ENCODE measurements at regions not wholly inside any gene's neighbourhood (a gene's known extent, or its start where the extent isn't known, plus 50 kb on each side); places are given as distances from the start of the nearest gene placed in this dataset.

DNA sequence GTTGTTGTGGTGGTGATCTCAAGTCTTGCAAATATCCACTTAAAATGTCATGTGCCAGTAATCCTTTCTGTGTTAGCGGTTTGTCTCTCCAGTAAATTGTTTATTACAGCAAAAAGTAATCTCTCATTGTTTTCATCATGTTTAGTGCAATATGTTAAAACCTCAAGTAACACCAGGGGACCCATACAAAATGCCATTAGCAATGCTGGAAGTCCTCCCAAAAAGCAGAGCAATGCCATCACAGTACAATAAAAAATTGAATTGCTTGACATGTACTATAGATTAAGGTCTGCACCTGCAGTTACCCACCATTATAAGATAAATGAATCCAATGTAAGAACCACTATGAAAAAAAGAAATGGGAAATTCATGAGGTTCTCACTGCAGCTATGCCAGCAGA is 1606.5 kb downstream of the BRINP3 start:
- intact Hi-C loops (cut with micrococcal nuclease) = no loop called here
- Mint-ChIP-seq H3K27ac (no peak overlapping the region), H3K4me1 (no peaks in the 10 kb centered on the region), H3K36me3 (ENCODE audit: low read depth) (no peaks in the 10 kb centered on the region), H3K4me3 (no peak overlapping the region), H3K27me3 (no peaks in the 10 kb centered on the region), H3K9me3 (no peaks in the 10 kb centered on the region)
- no peak for DNase-seq

DNA sequence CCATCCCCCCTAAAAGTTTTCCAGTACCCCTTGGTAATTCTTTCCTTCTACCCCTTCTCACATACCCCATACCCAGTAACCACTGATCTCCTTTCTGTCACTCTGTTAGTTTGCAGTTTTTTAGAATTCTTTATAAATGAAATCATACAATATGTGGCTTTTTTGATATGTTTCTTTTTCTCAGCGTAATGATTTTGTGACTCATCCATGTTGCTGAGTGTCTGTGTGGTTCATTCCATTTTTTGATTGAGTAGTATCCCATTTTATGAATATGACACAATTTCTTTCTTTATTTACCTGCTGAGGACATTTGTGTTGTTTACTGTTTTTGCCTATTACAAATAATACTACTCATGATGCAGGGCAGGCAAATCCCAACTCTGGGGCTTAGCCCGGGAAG is 1605.3 kb downstream of the BRINP3 start:
- Mint-ChIP-seq H3K27ac (no peak overlapping the region), H3K27me3 (no peaks in the 10 kb centered on the region), H3K4me1 (no peaks in the 10 kb centered on the region), H3K4me3 (no peak overlapping the region), H3K36me3 (ENCODE audit: low read depth) (no peaks in the 10 kb centered on the region), H3K9me3 (no peaks in the 10 kb centered on the region)
- intact Hi-C loops (cut with micrococcal nuclease) = no loop called here
- DNase-seq = no peak

DNA sequence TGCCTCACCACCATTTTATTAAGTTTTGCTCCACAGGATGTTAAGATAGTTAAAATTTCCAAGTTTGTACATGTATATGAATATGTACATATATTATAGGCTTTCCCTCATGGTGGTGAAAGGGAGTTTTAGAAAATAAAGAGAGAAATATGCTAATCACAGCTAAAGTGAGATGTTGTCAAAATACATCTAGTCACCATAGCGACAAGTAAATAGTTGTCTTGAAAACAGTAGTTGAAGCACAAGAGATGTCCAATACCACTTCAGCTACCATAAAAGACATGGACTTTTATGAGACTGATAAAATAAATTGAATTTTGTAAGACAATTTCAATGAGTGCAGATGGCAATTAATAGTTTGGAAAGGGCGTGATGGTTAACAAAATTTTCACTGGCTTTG is 1600.0 kb downstream of the BRINP3 start:
- Mint-ChIP-seq H3K4me1 (no peaks in the 10 kb centered on the region), H3K36me3 (ENCODE audit: low read depth) (no peaks in the 10 kb centered on the region), H3K27ac (no peak overlapping the region), H3K27me3 (no peaks in the 10 kb centered on the region), H3K9me3 (no peaks in the 10 kb centered on the region), H3K4me3 (no peak overlapping the region)
- intact Hi-C loops (cut with micrococcal nuclease) = no loop called here
- DNase-seq = no peak

DNA sequence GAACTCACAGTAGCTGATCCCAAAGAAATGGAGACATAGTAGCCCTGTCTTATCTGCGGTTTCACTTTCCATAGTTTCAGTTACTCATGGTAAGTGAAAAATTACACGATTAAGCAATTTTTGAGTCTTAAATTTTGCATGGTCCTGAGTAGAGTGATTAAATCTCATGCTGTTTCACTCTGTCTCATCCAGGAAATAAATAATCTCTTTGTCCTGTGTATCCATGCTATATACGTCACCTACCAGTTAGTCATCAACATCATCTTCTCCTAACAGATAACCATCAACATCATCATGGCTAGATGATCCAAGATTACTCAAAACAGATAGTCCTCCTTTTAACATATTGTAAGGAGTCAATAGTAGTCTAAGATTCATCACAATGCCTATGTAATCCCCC is 1589.3 kb downstream of the BRINP3 start:
- Mint-ChIP-seq H3K4me3 (no peak overlapping the region), H3K36me3 (ENCODE audit: low read depth) (no peaks in the 10 kb centered on the region), H3K27ac (no peak overlapping the region), H3K4me1 (no peaks in the 10 kb centered on the region), H3K27me3 (no peaks in the 10 kb centered on the region), H3K9me3 (peaks cover 5% of the 10 kb centered on the region)
- DNase-seq = no peak
- intact Hi-C loops (cut with micrococcal nuclease) = no loop called here

DNA sequence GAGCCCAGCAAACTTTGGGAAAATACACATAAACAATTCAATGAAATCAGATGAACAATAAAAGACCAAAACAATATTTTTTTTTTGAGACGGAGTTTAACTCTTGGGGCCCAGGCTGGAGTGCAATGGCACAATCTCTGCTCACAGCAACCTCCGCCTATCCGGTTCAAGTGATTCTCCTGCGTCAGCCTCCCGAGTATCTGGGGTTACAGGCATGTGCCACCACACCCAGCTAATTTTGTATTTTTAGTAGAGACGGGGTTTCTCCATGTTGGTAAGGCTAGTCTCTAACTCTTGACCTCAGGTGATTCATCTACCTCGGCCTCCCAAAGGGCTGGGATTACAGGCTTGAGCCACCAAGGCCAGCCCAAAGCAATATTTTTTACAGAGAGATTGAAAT is 1588.5 kb downstream of the BRINP3 start:
- Mint-ChIP-seq H3K4me3 (no peak overlapping the region), H3K9me3 (peaks cover 5% of the 10 kb centered on the region), H3K27ac (no peak overlapping the region), H3K27me3 (no peaks in the 10 kb centered on the region), H3K36me3 (ENCODE audit: low read depth) (no peaks in the 10 kb centered on the region), H3K4me1 (no peaks in the 10 kb centered on the region)
- no peak for DNase-seq
- intact Hi-C loops (cut with micrococcal nuclease) = no loop called here

DNA sequence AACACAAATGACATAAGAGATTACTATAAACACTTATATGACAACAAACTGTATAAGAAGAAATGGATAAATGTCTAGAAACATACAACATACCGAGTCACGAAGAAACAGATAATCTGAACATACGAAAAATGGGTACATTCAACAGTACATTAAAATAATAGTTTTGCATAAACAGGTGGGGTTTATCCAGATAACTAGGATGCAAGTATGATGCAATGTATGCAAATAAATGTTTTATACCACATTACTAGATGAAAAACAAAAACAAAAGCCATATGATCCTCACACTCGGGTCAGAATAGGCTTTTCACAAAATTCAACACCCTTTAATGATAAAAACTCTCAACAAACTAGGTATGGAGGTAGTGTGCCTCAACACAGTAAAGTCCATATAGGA is 1585.7 kb downstream of the BRINP3 start:
- no peak overlapping the region for H3K4me3 Mint-ChIP-seq
- H3K9me3 Mint-ChIP-seq = peaks cover 5% of the 10 kb centered on the region
- H3K27ac Mint-ChIP-seq = no peak overlapping the region

DNA sequence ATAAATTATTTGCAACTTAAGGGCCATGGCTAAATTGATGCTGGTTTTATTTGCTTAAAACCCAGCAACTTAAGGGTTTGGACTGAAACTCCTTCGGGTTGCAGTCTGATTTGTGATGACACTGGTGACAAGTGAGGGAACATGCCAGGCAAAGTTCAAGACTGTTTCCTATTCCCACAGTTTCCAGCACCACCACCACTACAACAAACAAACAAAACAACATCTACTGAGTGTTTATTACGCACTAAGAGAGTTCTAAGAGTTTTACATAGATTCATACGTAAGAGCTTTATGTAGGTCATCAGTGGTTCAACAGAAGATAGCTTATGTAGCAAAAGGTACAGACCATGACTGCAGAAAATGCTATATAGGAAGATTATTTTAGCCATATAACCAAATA is 1582.1 kb downstream of the BRINP3 start:
- H3K27ac Mint-ChIP-seq = no peak overlapping the region
- no peaks in the 10 kb centered on the region for H3K4me1 Mint-ChIP-seq
- DNase-seq = no peak
- H3K27me3 Mint-ChIP-seq = no peaks in the 10 kb centered on the region
- no peaks in the 10 kb centered on the region for H3K36me3 Mint-ChIP-seq (ENCODE audit: low read depth)
- no peak overlapping the region for H3K4me3 Mint-ChIP-seq
- no peaks in the 10 kb centered on the region for H3K9me3 Mint-ChIP-seq
- intact Hi-C loops (cut with micrococcal nuclease) = no loop called here

More for the DNA sequence above, 1585.7 kb downstream of the BRINP3 start:
- intact Hi-C loops (cut with micrococcal nuclease) = no loop called here
- DNase-seq = no peak
- no peaks in the 10 kb centered on the region for H3K4me1 Mint-ChIP-seq
- H3K36me3 Mint-ChIP-seq (ENCODE audit: low read depth) = no peaks in the 10 kb centered on the region
- no peaks in the 10 kb centered on the region for H3K27me3 Mint-ChIP-seq

DNA sequence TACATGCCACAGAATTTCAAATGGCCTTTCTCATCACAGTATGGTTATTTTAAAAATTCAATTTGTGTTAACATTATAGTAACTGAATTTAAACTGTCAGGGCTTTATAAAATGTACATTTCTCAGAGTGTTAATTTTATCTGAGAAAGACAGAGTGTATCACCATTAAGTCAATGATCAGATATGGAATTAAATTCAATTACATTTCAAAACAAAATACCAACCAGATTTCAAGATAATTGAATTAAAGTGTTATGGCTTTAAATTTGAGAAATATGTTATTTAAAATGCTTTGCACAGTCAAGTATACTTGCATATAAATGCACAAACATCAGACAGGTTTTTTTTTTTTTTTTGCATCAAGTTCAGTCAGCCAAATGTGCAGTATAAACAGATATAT is 1574.4 kb downstream of the BRINP3 start:
- Mint-ChIP-seq H3K4me1 (no peaks in the 10 kb centered on the region), H3K36me3 (ENCODE audit: low read depth) (no peaks in the 10 kb centered on the region), H3K9me3 (no peaks in the 10 kb centered on the region), H3K4me3 (no peak overlapping the region), H3K27ac (no peak overlapping the region), H3K27me3 (no peaks in the 10 kb centered on the region)
- DNase-seq = no peak
- intact Hi-C loops (cut with micrococcal nuclease) = no loop called here

DNA sequence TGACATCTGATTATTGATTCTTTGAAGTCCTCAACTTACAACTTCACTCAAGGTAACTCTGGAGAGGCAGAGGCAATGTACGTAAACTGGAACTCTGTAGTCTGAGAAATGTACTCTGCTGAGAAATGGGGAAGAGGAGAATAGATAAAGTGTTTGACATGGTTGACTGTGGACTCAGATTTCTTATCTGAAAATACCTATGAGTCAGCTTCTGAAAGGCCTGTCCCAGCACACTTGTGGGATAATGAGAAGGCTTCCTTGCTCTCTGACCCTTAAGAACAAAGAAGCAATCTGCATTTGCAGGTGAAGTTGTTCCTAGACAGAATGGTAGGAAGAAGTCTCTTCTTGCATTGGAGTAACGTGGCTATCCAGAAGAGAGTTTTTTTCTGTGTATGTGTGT is 1573.5 kb downstream of the BRINP3 start:
- Mint-ChIP-seq H3K4me1 (no peaks in the 10 kb centered on the region), H3K27me3 (no peaks in the 10 kb centered on the region), H3K36me3 (ENCODE audit: low read depth) (no peaks in the 10 kb centered on the region), H3K27ac (no peak overlapping the region), H3K4me3 (no peak overlapping the region), H3K9me3 (no peaks in the 10 kb centered on the region)
- no peak for DNase-seq
- intact Hi-C loops (cut with micrococcal nuclease) = no loop called here

DNA sequence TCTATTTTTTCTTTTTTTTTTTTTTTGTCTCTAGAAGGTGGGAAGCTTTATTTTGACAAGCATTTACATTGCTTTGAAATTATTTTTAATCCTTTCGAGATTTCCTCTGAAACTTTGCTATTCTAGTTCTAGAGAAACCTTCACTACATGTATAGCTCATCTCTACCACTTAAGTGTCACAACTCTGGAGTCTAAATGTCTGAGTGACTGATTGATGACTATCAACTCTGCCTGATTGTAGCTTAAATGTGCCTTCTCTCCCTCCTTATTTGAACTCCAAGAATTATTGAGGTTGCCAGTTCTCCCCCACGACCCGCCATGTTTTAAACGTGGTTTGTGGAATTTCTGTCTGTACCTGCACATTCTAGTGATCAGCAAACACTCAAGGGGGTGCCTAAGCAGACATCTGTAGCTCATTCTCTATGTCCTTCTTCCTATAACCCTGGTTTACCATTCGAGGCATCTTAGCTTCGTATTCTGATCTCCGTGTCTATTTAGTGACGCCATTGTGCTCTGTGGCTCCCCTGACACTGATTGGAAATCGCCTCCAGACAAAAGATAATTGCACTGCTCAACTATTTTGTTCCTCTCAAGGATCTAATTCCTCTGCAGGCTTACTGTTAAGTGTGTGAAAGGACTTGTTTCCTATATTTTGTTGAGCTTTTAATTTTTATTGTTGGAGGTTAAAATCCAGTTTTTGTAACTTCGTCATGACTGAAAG is 1570.6 kb downstream of the BRINP3 start:
- H3K27me3 Mint-ChIP-seq = no peaks in the 10 kb centered on the region

DNA sequence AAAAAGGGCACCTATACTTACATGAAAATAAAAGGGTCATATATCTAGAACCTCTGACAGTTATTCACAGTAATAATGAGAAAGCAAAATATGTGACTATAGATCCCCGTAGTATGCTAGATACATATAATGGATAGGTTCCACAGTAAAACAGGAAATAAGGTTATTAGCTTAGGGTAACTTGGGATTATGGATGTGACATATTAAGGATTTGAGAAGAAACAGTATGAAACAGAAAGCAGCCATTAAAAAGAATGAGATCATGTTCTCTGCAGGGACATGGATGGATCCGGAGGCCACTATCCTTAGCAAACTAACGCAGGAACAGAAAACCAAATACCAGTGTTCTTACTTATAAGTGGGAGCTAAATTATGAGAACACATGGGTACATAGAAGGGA is 1547.3 kb downstream of the BRINP3 start:
- intact Hi-C loops (cut with micrococcal nuclease) = no loop called here
- H3K4me1 Mint-ChIP-seq = no peaks in the 10 kb centered on the region
- H3K9me3 Mint-ChIP-seq = no peaks in the 10 kb centered on the region
- H3K4me3 Mint-ChIP-seq = no peak overlapping the region
- DNase-seq = no peak
- no peak overlapping the region for H3K27ac Mint-ChIP-seq
- no peaks in the 10 kb centered on the region for H3K27me3 Mint-ChIP-seq
- no peaks in the 10 kb centered on the region for H3K36me3 Mint-ChIP-seq (ENCODE audit: low read depth)

More for the DNA sequence above, 1570.6 kb downstream of the BRINP3 start:
- no peaks in the 10 kb centered on the region for H3K9me3 Mint-ChIP-seq
- no peaks in the 10 kb centered on the region for H3K4me1 Mint-ChIP-seq
- no peak for DNase-seq
- H3K4me3 Mint-ChIP-seq = no peak overlapping the region
- intact Hi-C loops (cut with micrococcal nuclease) = no loop called here
- H3K36me3 Mint-ChIP-seq (ENCODE audit: low read depth) = no peaks in the 10 kb centered on the region
- H3K27ac Mint-ChIP-seq = no peak overlapping the region

DNA sequence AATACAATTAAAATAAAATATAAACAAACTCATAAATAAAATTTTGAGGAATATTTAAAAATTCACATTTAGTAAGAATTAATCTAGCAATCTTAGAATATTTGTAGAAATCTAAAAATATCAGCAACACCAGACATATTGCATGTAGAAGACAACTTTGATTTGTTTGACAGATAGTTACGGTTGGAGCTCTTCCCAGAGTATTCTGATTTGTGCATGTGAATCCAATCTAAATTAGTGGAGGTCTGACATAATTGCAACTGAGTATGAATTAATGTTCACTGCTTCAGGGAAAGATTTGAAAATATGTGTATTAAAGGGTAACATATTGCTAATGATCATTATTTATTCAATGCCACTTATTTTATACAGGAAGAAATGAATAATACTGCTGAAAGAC is 1546.2 kb downstream of the BRINP3 start:
- no peaks in the 10 kb centered on the region for H3K9me3 Mint-ChIP-seq
- intact Hi-C loops (cut with micrococcal nuclease) = no loop called here

DNA sequence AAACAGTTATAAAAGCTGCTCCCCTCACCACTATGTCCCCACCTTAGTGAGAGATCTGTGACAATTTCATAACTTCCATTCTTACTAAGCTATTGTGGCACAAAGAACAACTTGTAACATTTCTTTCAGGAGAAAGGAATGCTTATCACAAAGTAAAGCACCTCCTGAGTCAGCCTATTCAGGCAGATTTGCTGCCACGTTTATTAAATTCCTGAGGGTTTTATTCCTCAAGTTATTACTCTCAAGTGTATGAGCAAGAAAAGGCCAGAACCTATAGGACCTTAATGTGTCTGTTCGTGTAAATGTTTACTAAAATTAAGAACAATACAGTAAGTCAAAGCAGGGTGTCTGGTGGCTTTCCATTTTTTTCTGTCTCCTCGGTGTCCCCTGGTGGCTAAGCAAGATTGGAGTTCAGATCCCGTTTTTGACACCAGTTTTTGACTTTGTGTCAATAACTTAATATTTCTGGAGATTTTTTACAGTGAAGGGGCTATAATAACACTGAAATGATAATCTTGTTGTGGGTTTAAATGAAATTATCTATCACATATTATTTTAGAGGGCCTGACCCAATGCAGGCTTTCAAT is 1539.6 kb downstream of the BRINP3 start:
- H3K4me1 Mint-ChIP-seq = no peaks in the 10 kb centered on the region

More for the DNA sequence above, 1546.2 kb downstream of the BRINP3 start:
- H3K4me1 Mint-ChIP-seq = no peaks in the 10 kb centered on the region
- no peaks in the 10 kb centered on the region for H3K36me3 Mint-ChIP-seq (ENCODE audit: low read depth)
- no peak overlapping the region for H3K27ac Mint-ChIP-seq
- H3K4me3 Mint-ChIP-seq = no peak overlapping the region
- no peak for DNase-seq
- no peaks in the 10 kb centered on the region for H3K27me3 Mint-ChIP-seq

DNA sequence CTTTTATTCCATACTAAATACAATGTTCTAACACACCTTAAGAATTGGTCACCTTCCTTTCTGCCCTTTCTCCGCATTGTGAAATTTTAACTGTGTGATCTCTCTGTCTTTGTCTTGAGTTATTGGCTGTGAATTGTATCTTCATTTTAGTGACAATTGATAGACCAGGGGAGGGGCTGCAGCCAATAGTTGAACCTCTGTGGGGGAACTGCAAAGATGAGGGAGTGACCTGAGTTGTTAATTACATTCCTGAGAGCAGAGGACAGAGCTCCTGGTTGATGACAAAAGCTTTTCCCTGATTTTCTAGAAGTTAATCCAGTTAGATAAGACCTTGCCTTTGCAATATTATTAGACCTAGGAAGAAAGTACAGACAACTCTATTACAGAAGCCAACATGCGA is 1535.7 kb downstream of the BRINP3 start:
- Mint-ChIP-seq H3K4me1 (no peaks in the 10 kb centered on the region), H3K9me3 (no peaks in the 10 kb centered on the region), H3K36me3 (ENCODE audit: low read depth) (no peaks in the 10 kb centered on the region), H3K27ac (no peak overlapping the region), H3K27me3 (no peaks in the 10 kb centered on the region), H3K4me3 (no peak overlapping the region)
- intact Hi-C loops (cut with micrococcal nuclease) = no loop called here
- no peak for DNase-seq

More for the DNA sequence above, 1539.6 kb downstream of the BRINP3 start:
- H3K27ac Mint-ChIP-seq = no peak overlapping the region
- H3K9me3 Mint-ChIP-seq = no peaks in the 10 kb centered on the region
- no peaks in the 10 kb centered on the region for H3K36me3 Mint-ChIP-seq (ENCODE audit: low read depth)
- no peak overlapping the region for H3K4me3 Mint-ChIP-seq
- no peaks in the 10 kb centered on the region for H3K27me3 Mint-ChIP-seq
- no peak for DNase-seq
- intact Hi-C loops (cut with micrococcal nuclease) = loop anchor here (5.0 kb wide), 1 partner anchor 1886 kb away; no protein-coding TSS in a partner anchor

DNA sequence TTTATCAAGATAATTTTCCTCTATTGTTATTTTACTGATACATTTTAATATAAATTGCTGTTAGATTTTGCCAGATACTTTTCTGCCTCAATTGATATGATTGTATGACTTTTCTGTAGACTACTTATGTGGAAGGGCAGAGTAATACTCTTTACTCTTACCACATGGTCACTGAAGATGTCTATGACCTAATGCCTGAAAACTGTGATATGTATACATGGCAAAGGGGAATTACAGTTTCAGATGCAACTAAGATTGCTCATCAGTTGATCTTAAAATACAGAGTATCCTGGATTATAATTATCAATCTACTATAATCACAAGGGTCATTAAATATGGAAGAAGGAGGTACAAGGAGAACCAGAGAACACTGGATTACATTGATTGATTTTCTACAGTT is 1528.0 kb downstream of the BRINP3 start:
- H3K27ac Mint-ChIP-seq = no peak overlapping the region
- H3K9me3 Mint-ChIP-seq = peaks cover 4% of the 10 kb centered on the region
- no peaks in the 10 kb centered on the region for H3K4me1 Mint-ChIP-seq
- DNase-seq = no peak
- intact Hi-C loops (cut with micrococcal nuclease) = no loop called here
- no peaks in the 10 kb centered on the region for H3K27me3 Mint-ChIP-seq
- no peak overlapping the region for H3K4me3 Mint-ChIP-seq
- H3K36me3 Mint-ChIP-seq (ENCODE audit: low read depth) = no peaks in the 10 kb centered on the region
